Kidney epithelial cell (primary cell): ENCODE measurements at regions not wholly inside any gene's neighbourhood (a gene's known extent, or its start where the extent isn't known, plus 50 kb on each side); places are given as distances from the start of the nearest gene placed in this dataset.

Source experiments
- DNase-seq: peaks from one replicate; pipeline ENCODE4 v3.0.0-alpha.2; 2010; ENCODE audit warnings: low read depth
- H3K27me3 ChIP-seq: 2 replicates; pipeline ENCODE4 v1.6.0; 2011; ENCODE audit warnings: low read length; ENCODE audit not compliant: control insufficient read depth, insufficient read depth
- H3K36me3 ChIP-seq: 2 replicates; pipeline ENCODE4 v1.5.1; 2011; ENCODE audit warnings: low read length; ENCODE audit not compliant: control insufficient read depth, insufficient read depth
- H3K4me3 ChIP-seq: 2 replicates; pipeline ENCODE4 v1.5.1; 2011; ENCODE audit warnings: low read depth, mild to moderate bottlenecking, control low read depth, low read length
- TF ChIP-seq, protein P1 (sequence below): IDR thresholded peaks from 2 replicates; pipeline ENCODE4 v1.5.1; 2011; ENCODE audit warnings: mild to moderate bottlenecking, moderate library complexity, low read length, control low read depth, inconsistent platforms; ENCODE audit not compliant: insufficient read depth, poor library complexity, severe bottlenecking

DNA sequence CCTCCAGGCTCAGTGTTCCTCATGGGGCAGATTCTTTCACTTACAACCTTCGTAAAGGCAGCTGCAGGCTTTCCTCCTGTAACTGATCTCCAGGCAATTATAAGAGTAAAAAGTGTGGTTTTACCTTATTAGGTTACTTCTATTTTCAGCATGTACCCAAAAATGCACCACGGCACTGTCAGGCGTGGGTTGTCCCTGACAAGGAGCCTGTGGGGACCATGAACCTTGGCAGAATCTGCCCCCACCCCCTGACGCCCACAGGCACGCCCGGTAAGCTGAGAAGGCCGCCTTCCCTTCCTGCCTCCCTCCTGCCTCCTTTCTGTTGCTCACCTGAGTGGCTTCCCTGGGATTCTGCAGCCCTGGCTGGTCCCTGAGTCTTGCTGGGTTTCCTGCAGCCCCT is 1383.3 kb downstream of the TBC1D22A start:
- DNase-seq: no peak
- Histone ChIP-seq H3K27me3 (no peaks in the 10 kb centered on the region), H3K4me3 (no peak overlapping the region), H3K36me3 (no peaks in the 10 kb centered on the region)
- TF ChIP-seq, protein P1, sequence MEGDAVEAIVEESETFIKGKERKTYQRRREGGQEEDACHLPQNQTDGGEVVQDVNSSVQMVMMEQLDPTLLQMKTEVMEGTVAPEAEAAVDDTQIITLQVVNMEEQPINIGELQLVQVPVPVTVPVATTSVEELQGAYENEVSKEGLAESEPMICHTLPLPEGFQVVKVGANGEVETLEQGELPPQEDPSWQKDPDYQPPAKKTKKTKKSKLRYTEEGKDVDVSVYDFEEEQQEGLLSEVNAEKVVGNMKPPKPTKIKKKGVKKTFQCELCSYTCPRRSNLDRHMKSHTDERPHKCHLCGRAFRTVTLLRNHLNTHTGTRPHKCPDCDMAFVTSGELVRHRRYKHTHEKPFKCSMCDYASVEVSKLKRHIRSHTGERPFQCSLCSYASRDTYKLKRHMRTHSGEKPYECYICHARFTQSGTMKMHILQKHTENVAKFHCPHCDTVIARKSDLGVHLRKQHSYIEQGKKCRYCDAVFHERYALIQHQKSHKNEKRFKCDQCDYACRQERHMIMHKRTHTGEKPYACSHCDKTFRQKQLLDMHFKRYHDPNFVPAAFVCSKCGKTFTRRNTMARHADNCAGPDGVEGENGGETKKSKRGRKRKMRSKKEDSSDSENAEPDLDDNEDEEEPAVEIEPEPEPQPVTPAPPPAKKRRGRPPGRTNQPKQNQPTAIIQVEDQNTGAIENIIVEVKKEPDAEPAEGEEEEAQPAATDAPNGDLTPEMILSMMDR: no peak

DNA sequence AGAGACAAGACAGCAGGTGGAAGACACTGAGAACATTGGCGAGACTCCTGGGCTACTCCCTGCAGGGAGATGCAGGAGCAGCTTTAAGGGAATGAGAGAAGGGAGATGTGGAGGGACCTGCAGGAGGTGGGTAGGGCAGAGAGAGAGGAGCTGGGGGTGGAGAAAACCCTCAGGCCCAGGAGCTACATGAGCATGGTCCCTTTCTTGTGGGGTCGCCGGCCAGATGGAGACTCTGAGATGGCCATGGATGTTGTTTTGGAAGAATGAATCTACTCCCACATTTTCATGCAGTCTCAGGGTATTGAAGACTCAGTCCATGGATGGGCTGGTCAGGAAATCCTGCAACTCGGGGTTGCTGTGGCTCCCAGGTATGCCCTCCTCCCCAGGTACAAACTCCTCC is 1381.9 kb downstream of the TBC1D22A start:
- no peaks in the 10 kb centered on the region for H3K27me3 ChIP-seq

DNA sequence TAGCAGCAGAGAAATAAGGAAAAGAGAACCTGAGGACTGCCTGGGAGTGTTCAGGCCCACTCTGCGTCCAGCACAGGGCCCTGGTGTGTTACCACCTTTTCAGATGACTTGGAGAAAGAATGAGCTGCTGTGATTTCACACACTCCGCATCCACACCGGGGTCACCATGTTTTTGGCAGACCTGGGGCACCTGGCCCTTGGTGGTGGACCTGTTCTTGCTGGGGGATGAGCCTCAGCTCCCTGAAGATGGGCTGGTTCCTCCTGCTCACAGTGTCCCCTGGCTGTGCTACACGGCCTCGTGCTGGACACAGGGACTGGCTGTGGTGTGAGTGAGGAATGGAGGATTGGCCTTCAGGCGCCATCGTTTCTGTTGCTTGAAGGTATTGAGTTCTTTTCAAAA is 1381.4 kb downstream of the TBC1D22A start:
- Histone ChIP-seq H3K27me3 (no peaks in the 10 kb centered on the region), H3K36me3 (no peaks in the 10 kb centered on the region), H3K4me3 (no peak overlapping the region)
- TF ChIP-seq, protein P1: no peak
- DNase-seq: no peak

More for the DNA sequence above, 1381.9 kb downstream of the TBC1D22A start:
- Histone ChIP-seq H3K36me3 (no peaks in the 10 kb centered on the region), H3K4me3 (no peak overlapping the region)
- no peak for DNase-seq
- TF ChIP-seq, protein P1: no peak

DNA sequence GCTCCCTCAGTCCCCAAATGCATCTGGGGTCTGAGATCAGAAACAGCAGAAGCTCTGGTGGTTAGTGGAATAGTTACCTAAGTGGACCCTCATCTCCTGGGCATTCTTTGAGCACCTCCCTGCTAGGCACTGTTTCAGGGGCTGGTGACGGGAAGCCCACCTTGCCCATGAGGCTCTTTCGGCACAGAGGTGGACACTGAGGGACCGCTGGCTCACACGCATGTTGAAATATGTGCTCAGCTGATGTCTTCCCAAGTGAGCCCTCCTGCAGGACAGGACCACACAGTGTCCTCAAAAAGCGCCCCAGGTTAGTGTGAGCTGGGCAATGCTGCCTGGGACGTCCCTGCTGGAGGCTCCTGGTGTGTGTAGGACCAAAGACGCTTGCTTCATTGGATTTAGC is 1379.9 kb downstream of the TBC1D22A start:
- TF ChIP-seq, protein P1: no peak
- no peak overlapping the region for H3K4me3 ChIP-seq
- H3K36me3 ChIP-seq: no peaks in the 10 kb centered on the region
- H3K27me3 ChIP-seq: no peaks in the 10 kb centered on the region
- DNase-seq: no peak

DNA sequence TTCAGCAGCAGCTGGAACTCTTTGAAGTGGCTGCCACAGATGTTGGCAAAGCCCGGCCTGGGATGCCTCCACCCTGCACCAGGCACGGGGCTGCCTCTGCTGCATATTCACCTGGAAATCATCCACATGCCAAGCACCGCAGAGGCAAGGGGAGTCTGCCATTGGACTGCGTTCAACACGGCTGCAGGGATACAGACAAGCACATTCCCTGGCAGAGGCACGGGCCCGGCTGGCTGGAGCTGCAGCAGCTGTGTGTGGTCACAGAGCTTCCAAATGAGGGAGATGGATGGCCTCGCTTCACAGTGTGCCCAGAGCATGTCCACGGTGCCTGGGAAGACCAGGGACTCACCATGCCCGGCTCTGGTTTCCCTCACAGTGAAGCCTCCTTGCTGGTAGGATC is 1378.9 kb downstream of the TBC1D22A start:
- DNase-seq: no peak
- no peak overlapping the region for H3K4me3 ChIP-seq
- no peaks in the 10 kb centered on the region for H3K27me3 ChIP-seq
- TF ChIP-seq, protein P1: no peak
- H3K36me3 ChIP-seq: no peaks in the 10 kb centered on the region

DNA sequence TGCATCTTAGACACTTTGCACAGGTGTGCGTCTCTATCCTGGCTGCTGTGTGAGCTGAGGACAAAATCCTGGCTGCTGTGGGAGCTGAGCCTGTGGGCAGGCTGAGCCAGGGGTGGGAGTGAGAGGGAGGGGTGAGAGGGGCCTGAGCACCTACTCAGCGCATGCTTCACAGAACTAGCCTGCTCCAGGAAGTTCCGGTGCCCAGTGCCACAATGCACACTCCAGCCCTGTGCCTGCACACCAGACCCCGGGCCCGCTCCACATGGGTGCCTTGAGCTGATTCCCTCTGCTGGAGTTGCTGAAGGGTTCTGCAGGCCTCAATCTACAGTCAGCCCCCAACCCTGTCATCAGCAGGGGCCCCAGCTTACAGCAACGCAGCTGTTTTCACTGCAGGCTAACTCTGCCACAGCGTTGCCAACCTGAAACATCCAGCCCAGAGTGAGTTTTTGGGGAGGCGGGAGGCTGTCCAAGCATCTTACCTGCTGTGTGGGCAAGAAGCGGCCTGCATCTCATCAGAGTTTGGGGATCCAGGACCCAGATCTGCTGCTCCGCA is 1377.9 kb downstream of the TBC1D22A start:
- TF ChIP-seq, protein P1: no peak
- DNase-seq: no peak
- Histone ChIP-seq H3K4me3 (no peak overlapping the region), H3K27me3 (no peaks in the 10 kb centered on the region), H3K36me3 (no peaks in the 10 kb centered on the region)
